Ovary (tissue), 7 donors: ENCODE measurements at regions not wholly inside any gene's neighbourhood (a gene's known extent, or its start where the extent isn't known, plus 50 kb on each side); places are given as distances from the start of the nearest gene placed in this dataset.

ENCODE experiments used
- DNase-seq, 5 donors: peaks; one replicate each; pipeline ENCODE4 v3.0.0-alpha.2; 2019 to 2020
- H3K27ac ChIP-seq, 2 donors: fragments of 200-600 bp; one replicate each; pipeline versions ENCODE4 v1.5.1 to v1.8.0; 2019 to 2022
- H3K27me3 ChIP-seq: fragments of 200-600 bp; one replicate; pipeline ENCODE4 v1.8.0; 2022
- H3K36me3 ChIP-seq: fragments of 200-600 bp; sonication (generic); one replicate; pipeline ENCODE4 v1.5.1; 2019
- H3K4me1 ChIP-seq: one replicate; pipeline ENCODE4 v1.8.1; 2013; ENCODE audit warnings: mild to moderate bottlenecking, moderate library complexity; ENCODE audit not compliant: insufficient read depth
- H3K4me3 ChIP-seq: fragments of 200-600 bp; sonication (generic); one replicate; pipeline ENCODE4 v1.5.1; 2017
- H3K9me3 ChIP-seq, 2 donors: fragments of 200-600 bp in 1 of 2; sonication (generic) in 1 of 2; one replicate each; pipeline versions ENCODE4 v1.5.1 to v1.8.1; 2013 to 2019; ENCODE audit warnings: mild to moderate bottlenecking in 1 of 2, moderate library complexity in 1 of 2
- CTCF ChIP-seq, 3 donors: fragments of 450-650 bp in 2 of 3; fragments of 200-600 bp in 1 of 3; IDR thresholded peaks; one replicate each; pipeline versions ENCODE4 v1.5.1 to v1.8.0; 2016 to 2022; ENCODE audit warnings: antibody characterized with exemption in 3 of 3, mild to moderate bottlenecking in 1 of 3
- EP300 ChIP-seq: sonication (generic); formaldehyde crosslinking; IDR thresholded peaks from one replicate; pipeline ENCODE4 v1.6.1; 2017; ENCODE audit warnings: antibody characterized with exemption
- POLR2A ChIP-seq: fragments of 450-650 bp; IDR thresholded peaks from one replicate; pipeline ENCODE4 v1.6.1; 2017; ENCODE audit warnings: antibody characterized with exemption, mild to moderate bottlenecking, moderate library complexity
- WGBS, 3 donors: extraction: QIAGEN DNeasy Blood & Tissue Kit in 1 of 3; methylation state at CpG; one replicate each; pipeline versions ENCODE4 v1.1.5 to v1.1.7; 2013 to 2017; 5-methylcytosine and 5-hydroxymethylcytosine counted together
- intact Hi-C, 4 donors: fragments of 100-400 bp; cut with DNase I; formaldehyde crosslinking; loops; one replicate each; pipeline versions ENCODE4 v1.11.0 to v1.15.1; 2022 to 2023
- donor health status: DM: no; HTN: no; CAD: no; lungs with moderate emphysema.
- donor health status: DM: no; HTN: no; CAD: no.
- donor health status: Bipolar disorder and iron deficiency.
- donor health status: DM: no; HTN: no; CAD: no.
- donor health status: DM: yes; HTN: yes; CAD: no.

GRCh38 chr2:65917986-65918385 lies 485.6 kb upstream of the SPRED2 start:
- Histone ChIP-seq H3K4me1 (peaks cover 11% of the 10 kb centered on the region), H3K4me3 (no peak overlapping the region), H3K9me3 (no peaks in the 10 kb centered on the region), H3K27ac (no peak overlapping the region), H3K27me3 (no peaks in the 10 kb centered on the region), H3K36me3 (no peaks in the 10 kb centered on the region)
- no peak for DNase-seq
- 9 to 22% (median 10%) methylated on average over 2 of the region's 2 CpGs for WGBS, 3 donors
- TF ChIP-seq POLR2A (no peak), EP300 (no peak), CTCF (IDR thresholded peaks at IDR 0.05) (no peak)
- intact Hi-C loops, result no loop called here

DNA sequence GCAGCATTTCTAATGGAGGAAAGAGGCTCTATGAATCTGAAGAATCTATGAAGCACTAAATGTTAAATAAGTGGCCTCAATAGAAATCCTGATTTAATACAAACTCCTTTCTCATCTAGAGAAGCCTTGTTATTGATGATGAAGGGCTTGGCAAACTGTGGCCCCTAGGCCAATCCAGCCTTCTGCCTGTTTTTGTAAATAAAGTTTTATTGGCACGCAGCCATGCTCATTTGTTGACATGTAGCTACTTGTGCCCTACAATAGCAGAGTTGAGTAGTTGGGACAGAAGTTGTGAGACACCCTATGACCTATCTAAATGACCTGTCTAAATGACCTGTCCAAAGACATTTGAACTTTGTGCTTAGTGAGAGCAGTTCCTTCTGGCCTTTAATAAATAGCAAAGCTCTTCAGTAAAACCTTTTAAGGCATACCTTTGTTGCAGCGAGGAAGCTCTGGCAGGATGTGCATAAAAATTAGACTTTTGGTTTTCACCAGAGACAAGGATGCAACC lies 484.4 kb upstream of the SPRED2 start:
- Histone ChIP-seq H3K27me3 (no peaks in the 10 kb centered on the region), H3K4me3 (no peak overlapping the region), H3K4me1 (peaks cover 11% of the 10 kb centered on the region), H3K9me3 (no peaks in the 10 kb centered on the region), H3K27ac (no peak overlapping the region), H3K36me3 (no peaks in the 10 kb centered on the region)
- WGBS, 3 donors, result 71 to 82% (median 74%) methylated on average over 2 of the region's 2 CpGs
- no peak for DNase-seq
- TF ChIP-seq CTCF (IDR thresholded peaks at IDR 0.05), result no peak
- no peak for TF ChIP-seq EP300
- TF ChIP-seq POLR2A, result no peak
- intact Hi-C loops, result no loop called here

GRCh38 chr2:65916177-65916576 lies 483.8 kb upstream of the SPRED2 start:
- DNase-seq, result no peak
- Histone ChIP-seq H3K27ac (no peak overlapping the region), H3K4me1 (peaks cover 11% of the 10 kb centered on the region), H3K36me3 (no peaks in the 10 kb centered on the region), H3K4me3 (no peak overlapping the region), H3K27me3 (no peaks in the 10 kb centered on the region), H3K9me3 (no peaks in the 10 kb centered on the region)
- TF ChIP-seq EP300 (no peak), CTCF (IDR thresholded peaks at IDR 0.05) (no peak), POLR2A (no peak)
- intact Hi-C loops, result no loop called here

- no peak overlapping the region for H3K27ac ChIP-seq
- no peak for TF ChIP-seq EP300
- TF ChIP-seq CTCF (IDR thresholded peaks at IDR 0.05), result no peak
- no peak for TF ChIP-seq POLR2A
- H3K27me3 ChIP-seq, result no peaks in the 10 kb centered on the region
- WGBS, 3 donors, result 94% methylated on average over 3 of the region's 3 CpGs
- DNase-seq, result no peak
- no peaks in the 10 kb centered on the region for H3K9me3 ChIP-seq
- H3K4me1 ChIP-seq, result peaks cover 6% of the 10 kb centered on the region
- intact Hi-C loops, result no loop called here
- H3K4me3 ChIP-seq, result no peak overlapping the region
- no peaks in the 10 kb centered on the region for H3K36me3 ChIP-seq
Measured at GRCh38 chr2:65915273-65915672, 482.9 kb upstream of the SPRED2 start.
